Hippocampal formation (tissue), 2 donors: ENCODE measurements at regions not wholly inside any gene's neighbourhood (a gene's known extent, or its start where the extent isn't known, plus 50 kb on each side); places are given as distances from the start of the nearest gene placed in this dataset.
"Not testable (repeated sequence)": the region's sequence is repeated elsewhere in the genome, so short reads cannot be mapped to it uniquely, and the experiment has no call there.

ENCODE experiments used
- DNase-seq, 2 donors: peaks; one replicate each; lab custom pipeline; 2025; lab: John Stamatoyannopoulos, UW

DNA sequence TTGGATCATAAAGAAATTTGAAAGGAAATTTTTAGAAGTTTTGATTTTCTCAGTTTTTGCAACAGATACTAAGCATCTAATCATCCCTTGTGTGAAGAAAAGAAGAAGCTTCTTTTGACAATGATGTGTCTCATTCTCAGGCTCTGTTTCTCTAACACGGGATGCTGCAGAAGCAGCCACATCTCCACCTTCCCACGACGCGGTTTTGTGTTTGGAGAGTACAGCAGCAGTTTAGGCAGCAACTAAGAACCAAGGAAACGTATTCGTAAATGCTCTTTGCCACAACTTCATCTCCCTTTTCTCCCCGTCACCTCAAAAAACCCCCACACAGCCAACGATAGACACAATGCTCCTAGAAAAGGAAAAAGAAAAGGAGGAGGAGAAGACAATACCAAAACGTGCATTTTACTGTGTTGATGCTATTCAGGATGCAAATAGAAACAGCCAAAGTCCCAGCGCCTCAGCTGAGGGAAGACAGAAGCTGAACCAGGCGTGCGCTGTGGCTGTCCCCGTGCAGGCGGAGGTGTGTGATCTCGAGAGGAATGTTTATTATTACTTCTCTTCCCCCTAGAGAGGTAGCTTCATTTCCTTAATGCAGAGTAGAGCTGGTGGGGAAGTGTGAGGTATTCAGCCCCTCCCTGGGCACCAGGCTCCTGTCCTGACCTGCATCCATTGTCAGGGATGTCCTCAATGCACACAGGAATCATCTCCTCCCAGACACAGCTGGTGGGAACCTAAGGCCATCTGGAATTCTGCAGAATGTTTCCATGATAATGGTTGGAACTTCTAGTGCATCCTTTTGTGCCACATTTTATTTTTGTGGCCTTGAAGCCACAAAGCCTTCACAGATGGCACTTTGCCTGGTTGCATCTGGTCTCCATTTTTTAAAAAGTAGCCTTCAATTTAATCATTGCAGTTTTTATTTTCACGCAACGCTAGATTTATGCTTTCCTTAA is 174.6 kb upstream of the KLF6 start:
- no peak for DNase-seq

DNA sequence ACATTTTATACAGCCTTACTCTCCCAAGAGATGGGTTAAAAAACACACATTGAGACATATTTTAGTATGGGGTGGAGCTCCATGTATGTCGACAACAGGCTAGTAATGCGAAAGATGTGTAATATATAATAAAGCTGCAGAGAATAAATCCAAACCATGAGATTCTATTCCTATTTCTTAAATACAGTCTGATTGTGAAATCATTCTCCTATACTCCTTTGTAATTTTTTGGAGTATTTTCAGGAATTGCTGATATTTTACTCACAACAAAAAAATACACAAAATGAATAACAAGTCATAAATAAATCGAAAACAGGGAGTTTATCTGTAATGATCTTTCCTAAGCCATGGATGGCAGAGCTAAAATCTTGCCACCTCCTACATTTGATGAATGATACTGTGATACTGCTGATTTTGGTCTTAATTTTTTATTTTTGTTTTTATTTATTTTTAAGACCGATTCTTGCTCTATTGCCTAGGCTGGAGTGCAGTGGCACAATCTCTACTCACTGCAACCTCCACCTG is 173.5 kb upstream of the KLF6 start:
- DNase-seq: no peak

DNA sequence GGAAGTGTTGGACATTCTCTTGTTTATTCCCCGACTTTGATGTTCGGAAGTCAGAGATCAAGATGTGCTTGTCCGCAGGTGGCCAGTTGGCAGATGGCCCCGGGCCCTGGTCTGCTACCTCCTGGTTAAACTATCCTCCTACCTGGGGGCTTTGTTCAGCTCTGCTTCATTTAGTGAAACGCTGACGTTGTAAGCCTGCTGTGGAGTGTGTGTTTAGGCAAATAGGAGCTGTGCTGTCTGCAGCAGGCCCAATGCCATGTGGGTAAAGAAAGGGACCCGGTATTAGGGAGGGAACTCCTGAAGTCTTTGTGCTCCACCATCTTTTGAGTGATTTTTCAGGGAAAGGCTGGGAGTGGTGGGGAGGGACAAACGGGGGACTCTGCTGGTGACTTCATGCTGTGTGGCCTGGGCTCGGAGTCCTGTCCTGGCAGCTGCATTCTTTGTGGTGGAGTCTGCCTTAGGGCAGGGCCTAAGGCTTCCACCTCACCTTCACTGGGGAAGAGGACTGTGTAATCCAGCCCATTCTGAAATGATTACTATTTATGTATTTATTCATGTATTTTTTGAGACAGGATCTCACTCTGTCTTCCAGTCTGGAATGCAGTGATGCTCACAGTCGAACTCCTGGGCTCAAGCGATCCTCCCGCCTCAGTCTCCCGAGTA is 171.1 kb upstream of the KLF6 start:
- DNase-seq: no peak

DNA sequence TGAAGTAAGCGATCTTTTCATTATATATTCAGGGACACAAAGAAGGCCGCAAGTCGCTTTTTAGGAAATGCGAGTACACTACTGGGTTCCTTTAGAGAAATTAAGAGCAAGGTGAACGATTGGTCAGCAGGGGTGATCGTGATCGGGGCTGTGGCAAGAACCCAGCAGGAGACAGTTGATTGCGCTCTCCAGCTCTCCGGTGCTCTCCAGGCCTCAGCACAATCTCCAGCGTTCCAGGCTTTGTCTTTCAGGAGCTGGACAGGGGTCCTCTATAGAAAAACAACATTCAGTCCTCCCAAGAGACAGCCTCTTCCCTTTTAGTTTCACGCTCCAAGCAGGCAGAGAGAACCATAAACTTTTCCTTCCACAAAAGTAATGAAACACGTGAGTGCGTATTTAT is 170.5 kb upstream of the KLF6 start:
- DNase-seq: no peak

DNA sequence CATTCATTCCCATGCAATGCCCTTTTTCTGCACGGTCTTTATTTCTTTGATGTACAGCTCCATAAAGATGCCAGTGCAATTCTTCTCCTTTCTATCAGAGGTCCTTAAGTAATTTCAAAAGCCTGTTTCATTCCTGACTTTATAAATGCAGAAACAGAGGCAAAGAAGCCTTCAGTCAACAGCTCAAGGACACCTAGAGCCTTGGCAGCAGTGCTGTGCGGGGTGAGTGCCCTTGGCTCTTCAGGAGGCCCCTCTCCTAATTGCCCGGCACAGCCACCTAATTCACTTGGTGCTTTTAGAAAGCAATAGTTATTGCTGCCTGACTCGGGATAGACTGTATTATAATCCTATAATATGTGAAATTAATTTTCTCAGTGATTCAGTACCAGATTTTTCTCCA is 169.6 kb upstream of the KLF6 start:
- no peak for DNase-seq

DNA sequence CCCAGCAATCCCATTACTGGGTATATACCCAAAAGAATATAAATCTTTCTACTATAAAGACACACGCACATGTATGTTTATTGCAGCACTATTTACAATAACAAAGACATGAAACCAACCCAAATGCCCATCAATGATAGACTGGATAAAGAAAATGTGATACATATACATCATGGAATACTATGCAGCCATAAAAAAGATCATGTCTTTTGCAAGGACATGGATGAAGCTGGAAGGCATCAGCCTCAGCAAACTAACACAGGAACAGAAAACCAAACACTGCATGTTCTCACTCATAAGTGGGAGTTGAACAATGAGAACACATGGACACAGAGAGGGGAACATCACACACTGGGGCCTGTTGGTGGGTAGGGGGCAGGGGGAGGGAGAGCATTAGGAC is 169.0 kb upstream of the KLF6 start:
- DNase-seq: not testable (repeated sequence)

DNA sequence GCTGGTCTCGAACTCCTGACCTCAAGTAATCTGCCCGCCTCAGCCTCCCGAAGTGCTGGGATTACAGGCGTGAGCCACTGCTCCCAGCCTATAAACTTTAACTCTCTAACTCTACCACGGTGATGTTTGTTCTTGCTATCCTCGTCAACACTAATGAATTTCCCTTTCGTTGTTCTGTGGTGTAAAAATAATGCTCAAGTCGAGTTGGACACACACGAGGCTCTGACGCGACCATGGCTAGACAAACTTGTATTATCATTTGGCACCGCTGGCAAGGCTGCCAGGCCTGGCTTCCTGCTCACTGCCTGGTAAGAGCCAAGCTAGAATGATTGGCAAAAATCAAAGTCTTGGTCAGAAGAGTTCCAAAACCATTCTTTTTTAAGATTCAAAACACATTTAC is 167.0 kb upstream of the KLF6 start:
- no peak for DNase-seq

DNA sequence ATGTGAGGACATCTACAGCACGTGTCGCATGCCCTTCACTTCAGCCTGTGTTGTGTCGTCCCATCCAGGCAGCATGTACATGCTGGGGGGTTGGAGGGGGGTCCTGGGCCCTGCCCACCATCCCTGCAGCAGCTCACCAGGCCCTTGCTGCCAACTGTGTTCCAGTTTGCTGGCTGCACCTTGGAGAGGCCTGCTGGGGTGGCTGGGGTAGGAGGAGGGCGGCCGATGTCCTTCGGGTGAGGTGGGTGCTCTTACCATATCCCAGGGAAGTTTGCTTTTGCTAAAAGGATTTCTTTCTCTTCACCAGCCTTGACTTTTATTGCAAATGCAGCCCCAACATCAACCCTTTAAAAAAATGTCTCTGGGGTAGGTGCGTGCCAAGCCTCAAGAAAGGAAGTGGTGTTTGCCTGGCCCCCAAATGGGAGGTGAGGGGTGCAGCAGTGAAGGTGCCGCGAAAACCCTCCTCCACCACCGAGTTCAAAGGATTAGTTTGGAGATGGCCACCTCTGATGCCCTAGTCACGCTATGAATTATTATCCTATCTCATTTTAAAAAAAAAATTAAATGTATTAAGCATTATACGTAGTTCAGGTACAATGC is 165.8 kb upstream of the KLF6 start:
- no peak for DNase-seq

DNA sequence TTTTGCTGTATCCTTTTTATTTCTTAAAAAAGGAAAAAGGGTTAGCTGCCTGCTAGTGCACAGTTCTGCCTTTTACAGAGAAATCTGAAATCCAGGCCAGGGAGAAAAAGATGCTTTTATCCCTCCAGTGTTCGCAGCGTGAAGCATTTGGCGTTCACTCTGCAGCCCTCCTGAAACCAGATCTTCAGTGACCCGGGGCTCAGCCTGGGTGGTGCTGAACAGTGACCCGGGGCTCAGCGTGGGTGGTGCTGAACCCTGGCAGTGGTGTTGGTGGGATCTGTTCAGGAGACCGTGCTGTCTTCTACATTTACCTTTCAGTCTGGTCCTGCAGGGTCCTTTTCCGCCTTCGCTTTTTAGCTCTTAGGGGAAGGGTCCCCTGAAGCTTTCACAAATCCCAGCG is 164.7 kb upstream of the KLF6 start:
- DNase-seq: no peak

DNA sequence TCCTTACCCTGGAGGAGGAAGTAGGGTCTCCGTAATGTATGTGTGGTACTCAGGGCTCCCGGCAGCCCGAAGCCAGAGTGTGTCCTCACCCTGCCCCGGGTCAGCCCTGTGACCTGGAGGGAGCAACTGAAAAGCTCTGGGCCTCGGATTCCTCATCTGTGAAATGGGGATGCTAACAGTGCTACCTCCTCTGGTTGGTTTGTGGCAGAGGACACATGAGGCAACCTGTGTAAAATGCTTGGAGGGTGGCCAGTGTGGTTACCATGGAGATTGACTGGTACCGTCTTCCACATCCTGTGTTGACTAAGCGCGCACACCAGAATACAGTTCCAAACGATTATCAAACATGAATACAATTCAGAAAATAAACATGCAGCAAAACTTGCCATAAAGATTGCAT is 163.8 kb upstream of the KLF6 start:
- no peak for DNase-seq

DNA sequence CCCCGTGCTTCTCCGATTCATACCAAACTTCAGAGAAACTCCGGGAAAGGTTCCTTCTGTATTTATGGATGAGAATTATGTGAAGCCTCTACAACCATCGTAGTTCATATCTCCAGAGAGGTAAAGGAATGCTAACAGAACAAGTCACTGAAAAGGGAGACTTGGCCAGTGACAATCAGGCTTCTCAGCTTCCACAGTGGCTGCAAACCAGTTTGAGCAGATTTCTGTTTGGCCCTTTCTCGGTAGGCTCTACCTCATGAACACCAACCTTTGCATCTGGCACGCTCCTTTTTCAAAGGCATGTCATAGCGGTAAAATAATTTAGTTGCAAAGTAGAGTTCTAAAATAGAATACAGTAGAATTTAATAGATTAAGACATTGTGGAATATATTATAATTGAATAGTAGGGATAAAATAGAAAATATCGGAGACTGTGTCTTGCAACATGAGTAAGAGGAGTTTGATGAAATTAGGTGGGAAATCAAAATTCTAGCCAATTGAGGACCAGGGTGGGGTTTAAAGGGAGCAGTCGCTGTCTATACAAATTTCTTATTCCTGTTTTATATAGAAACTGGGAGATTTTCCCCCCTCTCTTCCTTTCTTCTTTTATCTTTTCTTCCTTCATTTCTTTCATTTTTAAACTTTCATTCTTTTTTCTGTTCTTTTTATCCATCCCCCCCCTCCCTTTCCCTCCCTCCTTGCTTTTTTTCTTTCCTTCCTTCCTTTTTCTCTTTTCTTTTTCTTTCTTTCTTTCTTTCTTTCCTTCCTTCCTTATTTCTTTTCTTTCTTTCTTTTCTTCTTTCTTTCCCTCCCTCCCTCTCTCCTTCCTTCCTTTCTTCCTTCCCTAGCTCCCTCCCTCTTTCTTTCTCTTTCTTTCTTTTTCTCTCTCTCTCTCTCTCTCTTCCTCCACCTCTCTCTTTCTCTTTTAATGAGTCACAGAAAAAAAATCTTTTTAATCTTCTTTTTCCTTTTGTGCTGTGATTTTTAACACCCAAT is 161.5 kb upstream of the KLF6 start:
- no peak for DNase-seq

DNA sequence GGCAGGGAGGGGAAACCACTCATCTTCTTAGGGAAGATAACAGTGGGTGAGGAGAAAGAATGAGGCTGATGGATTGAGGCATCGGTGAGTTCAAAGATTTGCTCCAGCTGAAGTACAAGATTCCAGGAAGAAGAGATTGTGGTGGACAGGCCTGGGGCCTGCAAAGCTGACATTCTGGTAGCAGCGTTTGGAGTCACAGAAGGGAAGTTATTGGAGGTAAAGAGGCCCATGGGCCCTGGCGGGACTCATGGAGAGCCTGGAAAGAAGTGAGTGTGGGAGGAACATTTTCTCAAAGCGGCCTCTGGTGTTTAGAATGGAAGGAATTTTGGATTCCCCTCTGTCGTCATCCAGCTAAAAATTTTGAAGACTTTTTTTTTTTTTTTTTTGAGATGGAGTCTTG is 160.0 kb upstream of the KLF6 start:
- no peak for DNase-seq

DNA sequence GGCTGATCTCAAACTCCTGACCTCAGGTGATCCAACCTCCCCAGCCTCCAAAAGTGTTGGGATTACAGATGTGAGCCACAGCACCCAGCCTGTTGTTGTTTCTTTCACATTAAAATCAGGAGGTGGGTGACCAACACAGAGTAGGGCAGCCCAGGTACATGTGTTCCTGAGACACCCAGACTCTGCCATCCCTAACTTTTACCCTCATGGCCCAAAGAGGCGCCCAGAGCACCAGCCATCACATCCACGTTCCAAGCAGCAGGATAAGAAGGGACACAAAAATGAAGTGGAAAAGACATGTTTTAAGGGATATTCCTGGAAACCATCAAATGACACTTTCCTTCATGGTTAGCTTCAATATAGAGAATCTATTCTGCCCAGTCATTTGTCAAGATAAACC is 159.6 kb upstream of the KLF6 start:
- no peak for DNase-seq

DNA sequence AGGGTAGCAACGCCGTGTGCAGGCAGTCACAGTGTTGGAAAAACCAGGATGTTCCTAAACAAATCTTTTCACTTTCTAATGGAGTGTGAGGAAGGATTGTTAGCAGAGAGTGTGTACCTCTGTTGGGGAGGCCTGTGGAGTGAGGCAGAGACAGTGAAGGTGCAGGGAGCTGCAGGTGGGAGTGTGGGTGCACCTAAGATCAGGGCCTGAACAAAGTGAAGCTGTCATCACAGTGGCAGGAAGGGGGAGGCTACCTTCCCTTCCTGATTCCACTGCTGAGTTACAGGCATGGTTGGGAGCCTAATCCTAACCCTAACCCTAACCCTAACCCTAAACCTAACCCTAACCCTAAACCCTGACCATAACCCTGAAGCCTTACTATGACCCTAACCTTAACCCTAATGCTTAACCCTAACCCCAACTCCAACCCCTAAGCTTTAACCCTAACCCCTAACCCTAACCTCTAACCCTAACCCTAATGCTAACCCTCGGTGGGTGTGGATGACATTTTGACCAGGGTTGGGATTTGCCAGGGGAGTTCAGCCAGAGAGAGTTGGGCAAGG is 158.8 kb upstream of the KLF6 start:
- no peak for DNase-seq

DNA sequence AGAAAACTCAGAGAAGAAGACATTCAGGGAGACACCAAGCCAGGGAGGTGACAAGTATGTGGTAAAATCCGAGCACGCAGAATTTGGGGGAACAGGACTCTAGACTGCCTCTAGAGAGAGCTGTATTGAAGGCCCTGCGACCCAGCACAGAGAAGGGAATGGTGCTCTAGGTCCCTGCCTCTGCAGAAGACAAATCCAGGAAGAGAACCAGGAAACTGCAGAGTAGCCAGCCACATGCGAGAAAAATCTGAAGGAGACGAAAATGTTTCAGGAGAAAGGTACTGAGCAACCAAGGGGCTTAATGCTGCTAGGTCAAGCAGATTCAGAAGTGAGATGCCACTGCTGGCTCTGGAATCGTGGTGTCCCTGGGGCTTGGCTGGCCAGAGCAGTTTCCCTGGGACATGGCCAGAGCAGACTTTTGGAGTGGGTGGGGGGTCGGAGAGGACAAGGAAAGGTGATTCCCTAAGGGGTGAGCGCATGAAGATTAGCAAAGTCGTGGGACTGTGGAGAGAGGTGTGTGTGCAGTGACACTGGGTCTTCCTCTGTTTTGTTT is 158.0 kb upstream of the KLF6 start:
- no peak for DNase-seq

DNA sequence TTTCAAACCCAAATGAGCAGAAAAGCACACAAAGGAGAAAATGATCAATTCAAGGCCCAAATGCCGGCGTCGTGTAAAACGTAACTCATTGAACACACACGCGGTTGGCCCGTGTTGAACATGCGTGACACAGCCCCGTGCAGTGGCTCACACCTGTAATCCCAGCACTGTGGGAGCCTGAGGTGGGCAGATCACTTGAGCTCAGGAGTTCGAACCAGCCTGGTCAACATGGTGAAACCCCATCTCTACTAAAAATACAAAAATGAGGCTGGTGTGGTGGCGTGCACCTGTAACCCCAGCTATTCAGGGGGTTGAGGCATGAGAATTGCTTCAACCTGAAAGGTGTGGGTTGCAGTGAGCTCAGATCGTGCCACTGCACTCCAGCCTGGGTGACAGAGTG is 156.7 kb upstream of the KLF6 start:
- DNase-seq: no peak

DNA sequence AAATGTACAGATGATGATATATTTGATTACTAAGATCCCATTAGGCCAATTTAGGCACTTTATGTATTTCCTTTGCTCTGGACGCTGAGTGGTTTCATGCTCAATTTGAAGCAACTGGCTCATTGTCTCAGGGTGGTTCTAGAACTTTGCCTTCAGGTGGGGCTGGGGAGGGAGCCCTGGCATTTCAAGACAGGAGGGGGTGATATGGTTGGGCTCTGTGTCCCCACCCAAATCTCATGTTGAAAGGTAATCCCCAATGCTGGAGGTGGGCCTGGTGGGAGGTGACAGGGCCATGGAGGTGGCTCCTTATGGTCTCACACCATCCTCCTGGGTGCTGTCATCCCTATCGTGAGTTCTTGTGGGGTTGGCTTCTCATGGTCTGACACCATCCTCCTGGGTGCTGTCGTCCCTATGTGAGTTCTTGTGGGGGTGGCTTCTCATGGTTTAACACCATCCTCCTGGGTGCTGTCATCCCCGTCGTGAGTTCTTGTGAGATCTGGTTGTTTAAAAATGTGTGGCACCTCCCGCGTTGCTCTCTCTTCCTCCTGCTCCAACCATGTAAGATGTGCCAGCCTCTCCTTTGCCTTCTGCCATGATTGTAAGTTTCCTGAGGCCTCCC is 151.5 kb upstream of the KLF6 start:
- no peak for DNase-seq

DNA sequence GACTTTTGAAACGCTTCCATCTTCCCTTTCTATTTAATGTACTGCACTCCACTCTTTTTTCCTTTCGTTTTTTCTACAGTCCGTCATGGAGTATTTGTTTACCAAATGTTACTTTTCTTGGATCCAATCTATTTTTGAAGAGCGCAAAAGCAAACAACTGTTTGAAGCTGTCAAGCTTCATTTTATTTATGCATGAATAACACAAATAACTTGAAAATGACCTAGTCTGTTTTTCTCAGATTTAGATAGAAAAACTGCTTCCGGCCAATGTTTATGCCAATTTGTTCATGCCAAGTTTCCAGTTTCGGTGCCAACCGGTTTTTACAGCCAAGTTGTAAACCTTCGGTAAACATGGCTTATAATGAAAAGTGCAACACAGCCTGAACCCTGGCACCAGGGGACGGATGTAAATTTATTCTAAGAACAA is 150.9 kb upstream of the KLF6 start:
- no peak for DNase-seq

DNA sequence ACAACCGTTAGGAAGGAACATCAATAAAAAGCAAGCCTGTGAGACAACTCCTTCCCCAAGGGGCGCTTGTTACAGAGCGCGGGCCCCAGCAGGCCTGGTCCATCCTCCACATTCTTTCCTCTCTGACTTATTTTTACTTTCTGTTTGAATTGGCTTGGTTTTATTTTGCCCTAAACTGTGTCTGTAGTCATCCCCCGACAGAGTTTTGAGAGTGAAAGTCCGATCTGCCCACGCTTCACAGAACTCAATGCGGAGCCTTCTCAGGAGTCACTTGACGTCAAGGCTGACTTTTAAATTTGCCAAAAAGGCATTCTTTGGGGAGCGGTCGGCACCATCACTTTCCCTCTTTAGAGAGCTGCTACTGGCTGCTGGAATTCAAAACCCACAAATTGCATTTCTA is 150.1 kb upstream of the KLF6 start:
- DNase-seq: no peak

DNA sequence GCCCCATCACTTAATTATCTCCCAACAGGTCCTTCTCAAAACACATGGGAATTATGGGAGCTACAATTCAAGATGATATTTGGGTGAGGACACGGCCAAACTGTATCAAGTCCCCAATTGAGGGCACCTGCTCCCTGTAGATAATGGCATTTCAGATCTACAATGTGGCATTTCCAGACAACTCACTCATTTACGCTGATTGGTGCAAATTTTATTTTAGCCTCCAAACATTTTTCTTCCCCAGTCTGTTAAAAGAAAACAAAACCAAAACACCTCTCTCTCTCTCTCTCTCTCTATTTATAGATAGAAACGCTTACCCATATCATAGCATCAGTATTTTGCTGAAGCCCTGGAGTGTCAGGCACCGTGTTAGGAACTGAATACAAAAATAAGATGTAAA is 148.7 kb upstream of the KLF6 start:
- DNase-seq: no peak
